WERI-Rb-1 (cell line): ENCODE measurements at regions not wholly inside any gene's neighbourhood (a gene's known extent, or its start where the extent isn't known, plus 50 kb on each side); places are given as distances from the start of the nearest gene placed in this dataset.

ENCODE experiments used
- DNase-seq: peaks from one replicate; pipeline ENCODE4 v3.0.0-alpha.2; 2020
- H3K27ac ChIP-seq: fragments of 250-450 bp; sonication (Bioruptor Pico); 2 replicates; pipeline ENCODE4 v1.5.1; 2020; ENCODE audit warnings: mild to moderate bottlenecking, moderate library complexity
- H3K27me3 ChIP-seq: fragments of 250-450 bp; sonication (Bioruptor Pico); 2 replicates; pipeline ENCODE4 v1.5.1; 2021; ENCODE audit warnings: mild to moderate bottlenecking, low read depth, moderate library complexity; ENCODE audit not compliant: insufficient read depth, severe bottlenecking
- H3K36me3 ChIP-seq: fragments of 250-450 bp; sonication (Bioruptor Pico); 2 replicates; pipeline ENCODE4 v1.5.1; 2020; ENCODE audit warnings: mild to moderate bottlenecking, moderate library complexity
- H3K4me3 ChIP-seq: 2 replicates; pipeline ENCODE4 v1.5.1; 2011; ENCODE audit warnings: low read depth, mild to moderate bottlenecking, control low read depth, low read length
- H3K9me3 ChIP-seq: fragments of 250-450 bp; sonication (Bioruptor Pico); 2 replicates; pipeline ENCODE4 v1.5.1; 2021; ENCODE audit warnings: mild to moderate bottlenecking, moderate library complexity; ENCODE audit not compliant: severe bottlenecking
- CTCF ChIP-seq: IDR thresholded peaks from 2 replicates; pipeline ENCODE4 v1.5.1; 2011; ENCODE audit warnings: low read depth, mild to moderate bottlenecking, control low read depth, inconsistent platforms, low read length

- no peak for DNase-seq
- H3K27ac ChIP-seq, result no peak overlapping the region
- TF ChIP-seq CTCF, result no peak
- no peak overlapping the region for H3K4me3 ChIP-seq
- no peaks in the 10 kb centered on the region for H3K36me3 ChIP-seq
- no peaks in the 10 kb centered on the region for H3K9me3 ChIP-seq
- H3K27me3 ChIP-seq, result no peaks in the 10 kb centered on the region
These were observed 702.9 kb upstream of the POU3F2 start for GRCh38 chr6:98131290-98131990.

- Histone ChIP-seq H3K4me3 (no peak overlapping the region), H3K27ac (no peak overlapping the region), H3K27me3 (no peaks in the 10 kb centered on the region), H3K9me3 (no peaks in the 10 kb centered on the region), H3K36me3 (no peaks in the 10 kb centered on the region)
- DNase-seq, result no peak
- no peak for TF ChIP-seq CTCF
These were observed 698.0 kb upstream of the POU3F2 start for GRCh38 chr6:98136333-98136732.

GRCh38 chr6:98137391-98137790, 697.0 kb upstream of the POU3F2 start:
- Histone ChIP-seq H3K36me3 (no peaks in the 10 kb centered on the region), H3K9me3 (no peaks in the 10 kb centered on the region), H3K4me3 (no peak overlapping the region), H3K27ac (no peak overlapping the region), H3K27me3 (no peaks in the 10 kb centered on the region)
- TF ChIP-seq CTCF, result no peak
- DNase-seq, result no peak

GRCh38 chr6:98142839-98143238, 691.5 kb upstream of the POU3F2 start:
- no peak for TF ChIP-seq CTCF
- Histone ChIP-seq H3K36me3 (no peaks in the 10 kb centered on the region), H3K9me3 (peaks cover 11% of the 10 kb centered on the region), H3K27ac (no peak overlapping the region), H3K4me3 (no peak overlapping the region), H3K27me3 (no peaks in the 10 kb centered on the region)
- no peak for DNase-seq

GRCh38 chr6:98146656-98147055, 687.7 kb upstream of the POU3F2 start:
- Histone ChIP-seq H3K36me3 (no peaks in the 10 kb centered on the region), H3K27ac (no peak overlapping the region), H3K27me3 (no peaks in the 10 kb centered on the region), H3K4me3 (no peak overlapping the region), H3K9me3 (peaks cover 11% of the 10 kb centered on the region)
- no peak for TF ChIP-seq CTCF
- no peak for DNase-seq

DNA sequence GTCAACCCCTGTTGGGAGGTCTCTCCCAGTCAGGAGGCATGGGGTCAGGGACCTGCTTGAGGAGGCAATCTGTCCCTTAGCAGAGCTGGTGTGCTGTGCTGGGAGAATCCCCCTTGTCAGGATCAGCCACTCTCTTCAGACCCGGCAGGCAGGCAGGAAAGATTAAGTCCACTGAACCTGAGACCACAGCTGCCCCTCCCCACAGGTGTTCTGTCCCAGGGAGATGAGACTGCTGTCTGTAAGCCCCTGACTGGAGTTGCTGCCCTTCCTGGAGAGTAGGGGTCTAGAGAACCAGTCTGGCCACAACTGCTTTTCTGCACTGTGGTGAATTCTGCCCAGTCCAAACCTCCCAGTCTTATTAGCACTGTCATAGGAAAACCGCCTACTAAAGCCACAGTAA, 677.8 kb upstream of the POU3F2 start:
- TF ChIP-seq CTCF, result no peak
- no peaks in the 10 kb centered on the region for H3K27me3 ChIP-seq
- no peaks in the 10 kb centered on the region for H3K36me3 ChIP-seq
- no peak overlapping the region for H3K4me3 ChIP-seq
- no peak overlapping the region for H3K27ac ChIP-seq
- no peaks in the 10 kb centered on the region for H3K9me3 ChIP-seq
- peak; percentile 21 for DNase-seq
